ENCODE measurements at regions not wholly inside any gene's neighbourhood (a gene's known extent, or its start where the extent isn't known, plus 50 kb on each side); places are given as distances from the start of the nearest gene placed in this dataset.

DNA sequence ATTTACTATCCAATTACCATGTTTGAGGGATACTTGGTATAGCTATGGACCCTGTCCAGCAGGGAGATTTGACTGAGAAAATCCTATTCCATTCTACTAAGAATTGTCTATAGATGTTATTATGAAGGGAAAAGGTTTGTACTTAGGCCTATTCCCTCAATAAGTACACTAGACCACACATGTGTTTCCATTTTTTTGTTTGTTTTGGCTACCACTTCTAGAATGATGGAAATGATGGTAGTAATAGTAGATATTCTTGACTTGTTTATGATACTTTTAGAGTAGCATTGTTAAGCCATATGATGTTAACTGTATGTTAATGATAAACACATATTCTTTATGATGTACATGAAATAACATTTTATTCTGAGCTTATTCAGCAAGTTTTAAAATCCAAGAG, 144.8 kb downstream of the OGFRL1 start:
- TF ChIP-seq, protein P1, sequence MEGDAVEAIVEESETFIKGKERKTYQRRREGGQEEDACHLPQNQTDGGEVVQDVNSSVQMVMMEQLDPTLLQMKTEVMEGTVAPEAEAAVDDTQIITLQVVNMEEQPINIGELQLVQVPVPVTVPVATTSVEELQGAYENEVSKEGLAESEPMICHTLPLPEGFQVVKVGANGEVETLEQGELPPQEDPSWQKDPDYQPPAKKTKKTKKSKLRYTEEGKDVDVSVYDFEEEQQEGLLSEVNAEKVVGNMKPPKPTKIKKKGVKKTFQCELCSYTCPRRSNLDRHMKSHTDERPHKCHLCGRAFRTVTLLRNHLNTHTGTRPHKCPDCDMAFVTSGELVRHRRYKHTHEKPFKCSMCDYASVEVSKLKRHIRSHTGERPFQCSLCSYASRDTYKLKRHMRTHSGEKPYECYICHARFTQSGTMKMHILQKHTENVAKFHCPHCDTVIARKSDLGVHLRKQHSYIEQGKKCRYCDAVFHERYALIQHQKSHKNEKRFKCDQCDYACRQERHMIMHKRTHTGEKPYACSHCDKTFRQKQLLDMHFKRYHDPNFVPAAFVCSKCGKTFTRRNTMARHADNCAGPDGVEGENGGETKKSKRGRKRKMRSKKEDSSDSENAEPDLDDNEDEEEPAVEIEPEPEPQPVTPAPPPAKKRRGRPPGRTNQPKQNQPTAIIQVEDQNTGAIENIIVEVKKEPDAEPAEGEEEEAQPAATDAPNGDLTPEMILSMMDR (IDR thresholded peaks at IDR 0.05), result no peak
- TF ChIP-seq POLR2AphosphoS5 (IDR thresholded peaks at IDR 0.05), result no peak

Data from breast epithelium (tissue), 3 donors.